GM03348 (cell line): ENCODE measurements at regions not wholly inside any gene's neighbourhood (a gene's known extent, or its start where the extent isn't known, plus 50 kb on each side); places are given as distances from the start of the nearest gene placed in this dataset.
A peak's percentile ranks its signal among the peaks of the same experiment; 100 is the strongest.
"Not testable (repeated sequence)": the region's sequence is repeated elsewhere in the genome, so short reads cannot be mapped to it uniquely, and the experiment has no call there.

Source experiments
- DNase-seq: peaks from one replicate; pipeline ENCODE4 v3.0.0; 2012; ENCODE audit warnings: low spot score

DNA sequence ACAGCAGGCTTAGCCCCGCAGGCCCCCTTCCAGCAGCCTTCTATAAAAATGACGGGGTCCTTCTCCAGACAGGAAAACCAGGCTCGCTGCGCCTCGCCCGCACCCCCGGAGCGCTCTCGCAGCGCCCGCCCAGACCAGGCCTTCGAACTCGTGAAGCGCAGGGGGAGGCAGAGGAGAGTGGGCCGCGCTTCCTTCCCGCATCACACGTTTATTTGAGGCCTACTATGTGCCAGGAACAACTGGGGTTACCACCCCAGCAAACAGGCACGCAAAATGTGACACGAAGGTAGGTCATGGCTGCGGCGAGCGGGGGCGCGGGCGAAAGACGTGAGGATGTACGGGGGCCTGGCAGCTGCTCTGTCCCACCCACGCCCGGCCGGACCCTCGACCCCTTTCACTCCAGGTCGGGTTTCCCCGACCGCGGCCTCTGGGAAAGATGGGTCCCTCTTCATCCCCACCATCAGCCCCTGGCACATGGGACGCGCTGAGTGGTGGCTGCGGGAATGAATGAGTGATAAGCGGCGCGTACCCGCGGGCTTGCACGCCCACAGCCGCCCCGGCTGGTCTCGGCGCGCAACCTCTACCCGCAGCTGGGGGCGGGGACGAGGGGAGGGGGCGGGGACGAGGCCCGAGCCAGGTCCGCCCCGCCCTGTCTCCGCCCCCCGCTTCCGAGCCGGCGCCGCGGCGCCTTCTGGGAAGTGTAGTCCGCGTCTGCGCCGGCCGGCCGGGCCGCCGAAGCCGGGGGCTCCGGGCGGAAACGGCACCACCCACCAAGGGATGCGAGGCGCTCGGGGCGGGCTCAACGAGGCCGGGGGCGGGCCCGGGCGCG lies 59.1 kb downstream of the ZNF467 start:
- peak; percentile 99 for DNase-seq

DNA sequence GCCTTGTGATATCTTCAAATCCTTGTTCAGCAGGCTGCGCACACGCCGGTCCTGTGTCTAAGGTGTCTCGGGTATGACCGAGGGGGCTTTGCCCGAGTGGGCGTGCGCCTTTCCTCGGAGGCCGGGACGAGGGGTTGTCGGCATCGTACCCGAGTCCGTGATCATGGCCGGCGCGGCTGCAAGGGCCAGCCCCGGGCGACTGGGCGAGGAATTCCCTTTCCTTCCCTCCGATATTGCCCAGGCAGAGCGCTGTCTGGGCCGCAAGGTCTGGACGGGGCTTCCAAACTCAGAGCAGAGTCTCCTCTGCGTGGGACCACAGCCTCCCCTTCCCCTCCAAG lies 59.7 kb downstream of the ZNF467 start:
- DNase-seq: no peak

DNA sequence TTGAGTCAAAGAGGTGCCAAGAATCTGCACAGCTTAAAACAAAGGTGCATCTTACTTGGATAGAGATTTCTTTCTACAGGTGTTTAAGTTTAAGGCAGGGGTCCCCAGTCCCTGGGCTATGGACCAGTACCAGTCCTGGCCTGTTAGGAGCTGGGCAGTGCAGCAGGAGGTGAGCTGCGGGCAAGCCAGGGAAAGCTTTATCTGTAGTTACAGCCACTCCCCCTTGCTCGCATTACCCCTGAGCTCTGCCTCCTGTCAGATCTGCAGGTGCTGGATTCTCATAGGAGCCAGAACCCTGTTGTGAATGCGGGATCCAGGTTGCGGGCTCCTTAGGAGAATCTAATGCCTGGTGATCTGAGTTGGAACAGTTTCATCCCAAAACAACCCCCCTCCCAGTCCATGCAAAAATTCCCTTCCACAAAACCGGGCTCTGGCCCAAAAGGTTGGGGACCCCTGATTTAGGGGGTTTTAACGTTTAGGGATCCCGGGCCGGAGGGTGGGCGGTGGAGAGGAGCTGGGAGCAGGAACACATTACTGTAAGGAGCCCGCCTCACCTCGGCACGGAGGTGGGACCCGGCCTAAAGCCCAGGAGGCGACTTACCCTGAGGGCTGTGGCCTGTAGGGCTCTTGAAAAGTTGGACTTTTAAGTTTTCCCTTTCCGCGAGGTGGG lies 60.2 kb downstream of the ZNF467 start:
- no peak for DNase-seq

DNA sequence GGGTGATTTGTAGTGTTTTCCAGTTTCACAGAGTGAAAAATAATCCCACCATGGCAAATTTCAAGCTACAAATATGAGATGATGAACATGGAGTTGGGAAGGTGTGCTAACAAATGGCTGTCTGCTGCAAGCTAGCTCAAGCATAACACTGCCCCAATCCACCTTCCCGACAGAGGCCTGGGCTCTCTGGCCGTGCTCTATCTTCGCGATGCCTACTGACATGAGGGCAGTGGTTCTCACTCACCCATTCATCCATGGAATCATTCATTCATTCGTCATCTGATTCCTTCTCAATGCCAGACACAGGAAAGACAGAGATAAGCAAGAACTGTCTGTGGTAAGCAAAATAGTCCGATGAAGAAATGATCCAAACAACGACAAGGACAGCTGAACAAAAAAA lies 65.4 kb downstream of the ZNF467 start:
- DNase-seq: no peak

DNA sequence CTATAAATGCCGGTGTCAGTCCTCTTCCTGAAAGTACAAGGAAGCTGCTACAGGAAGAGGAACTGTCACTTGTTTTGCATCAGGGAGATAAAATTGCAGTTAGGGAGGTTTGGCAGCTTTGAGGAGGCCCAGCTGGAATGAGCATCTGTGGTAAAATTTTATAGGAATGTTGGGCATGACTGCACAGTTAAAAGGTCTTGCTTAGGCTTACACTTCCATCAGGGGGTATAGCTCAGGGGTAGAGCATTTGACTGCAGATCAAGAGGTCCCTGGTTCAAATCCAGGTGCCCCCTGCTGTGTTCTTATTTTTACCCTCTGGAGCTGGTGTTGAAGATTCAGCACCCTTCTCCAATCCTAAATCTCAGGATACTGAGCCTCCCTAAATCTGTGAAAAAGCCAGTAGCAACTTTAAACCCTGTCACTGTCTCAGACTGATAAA lies 65.9 kb downstream of the ZNF467 start:
- no peak for DNase-seq

DNA sequence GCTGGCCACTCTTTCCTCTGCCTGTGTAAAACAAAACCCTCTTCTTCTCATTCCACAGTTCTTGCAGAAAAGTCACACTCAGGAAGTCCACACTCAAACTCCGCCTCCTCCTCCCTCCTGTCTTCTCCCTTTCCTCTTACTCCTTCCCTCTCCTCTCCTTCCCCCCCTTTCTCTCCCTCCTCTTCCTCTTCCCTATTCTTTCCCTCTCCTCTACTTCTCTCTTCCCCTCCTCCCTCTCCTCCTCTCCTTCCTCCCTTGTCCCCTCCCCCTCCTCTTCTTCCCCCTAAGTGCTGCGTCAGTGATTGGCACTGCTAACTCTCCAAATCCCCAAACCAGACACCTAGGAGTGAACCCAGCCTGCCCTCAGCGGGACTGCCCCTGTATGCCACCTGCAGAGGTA lies 67.0 kb downstream of the ZNF467 start:
- no peak for DNase-seq

DNA sequence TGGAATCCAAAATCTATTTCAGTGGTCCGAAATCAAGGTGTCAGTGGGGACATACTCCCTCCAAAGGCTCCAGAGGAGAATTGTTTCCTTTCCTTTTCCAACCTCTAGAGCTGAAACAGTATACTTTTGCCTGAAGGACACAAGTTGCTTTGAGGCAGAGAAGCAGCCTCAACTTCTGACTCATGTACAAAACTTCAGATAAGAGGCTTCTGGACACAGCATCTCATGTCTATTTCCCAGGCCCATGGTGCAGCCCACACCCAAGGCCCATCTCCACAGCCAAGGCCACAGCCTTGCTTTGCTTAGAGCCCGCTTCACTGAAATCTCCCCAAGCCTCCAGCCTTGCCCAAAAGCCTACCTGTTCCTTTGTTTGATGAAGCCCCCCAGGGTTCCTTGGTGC lies 68.9 kb downstream of the ZNF467 start:
- DNase-seq: no peak

DNA sequence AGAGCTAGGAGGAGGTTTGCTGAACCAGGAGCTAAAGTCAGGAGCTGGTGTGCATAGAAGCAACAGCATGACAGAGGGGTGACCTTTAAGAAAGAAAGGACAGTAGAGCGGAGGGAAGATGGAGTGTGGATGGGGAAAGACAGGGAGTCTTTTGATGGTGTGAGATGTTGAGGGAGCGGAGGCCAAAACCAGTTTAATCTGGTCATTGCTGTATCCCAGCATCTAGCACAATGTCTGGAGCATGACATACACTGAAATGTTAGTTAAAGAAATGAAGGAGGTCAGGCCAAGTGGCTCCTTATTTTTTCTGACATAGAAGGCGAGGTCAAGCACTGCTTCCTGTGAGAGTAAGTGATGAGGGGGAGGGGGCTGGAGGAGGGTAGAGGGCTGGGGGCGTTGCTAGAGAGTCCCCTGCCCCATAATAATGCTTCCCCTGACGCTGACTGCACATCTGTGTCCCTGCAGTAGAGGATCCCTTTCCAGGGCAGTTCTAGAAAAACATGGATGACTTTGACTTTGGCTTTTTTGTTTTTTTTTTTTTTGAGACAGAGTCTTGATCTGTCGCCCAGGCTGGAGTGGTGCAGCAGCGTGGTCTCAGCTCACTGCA lies 70.2 kb downstream of the ZNF467 start:
- DNase-seq: no peak

DNA sequence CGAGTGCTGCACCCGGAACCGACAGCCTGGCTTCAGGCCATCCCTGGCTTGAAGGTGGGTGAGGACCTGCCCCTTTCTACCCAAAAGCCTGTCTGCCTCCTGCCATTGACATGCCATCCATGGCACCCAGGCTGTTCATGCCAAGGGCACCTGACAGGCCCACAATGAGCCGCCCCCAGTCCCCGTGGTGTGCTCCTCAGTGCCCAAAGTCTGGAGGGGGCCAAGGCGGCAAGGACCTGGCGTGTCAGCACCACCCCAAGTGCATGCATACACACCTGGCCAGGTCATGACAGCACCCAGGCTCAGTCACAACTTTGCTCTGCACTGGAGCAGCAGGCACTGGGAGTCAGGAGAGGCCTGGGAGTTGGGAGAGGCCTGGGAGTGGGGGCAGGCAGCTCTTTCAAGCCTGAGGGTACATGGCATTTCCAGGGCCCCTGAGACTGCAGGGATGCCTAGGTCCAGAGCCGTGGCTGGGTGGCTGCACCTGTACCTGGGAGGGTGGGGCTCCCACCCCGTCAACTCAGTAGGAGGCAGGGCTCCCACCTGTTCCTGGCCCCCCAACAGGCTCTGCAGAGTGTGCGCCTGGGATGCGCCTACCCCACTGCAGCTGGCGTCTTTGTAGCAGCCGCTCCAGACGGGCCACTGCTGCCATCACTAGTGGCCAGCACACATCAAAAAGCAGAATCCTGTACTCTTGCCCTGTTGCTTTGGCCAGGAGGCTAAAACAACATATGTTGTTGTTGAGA lies 71.7 kb downstream of the ZNF467 start:
- DNase-seq: no peak

DNA sequence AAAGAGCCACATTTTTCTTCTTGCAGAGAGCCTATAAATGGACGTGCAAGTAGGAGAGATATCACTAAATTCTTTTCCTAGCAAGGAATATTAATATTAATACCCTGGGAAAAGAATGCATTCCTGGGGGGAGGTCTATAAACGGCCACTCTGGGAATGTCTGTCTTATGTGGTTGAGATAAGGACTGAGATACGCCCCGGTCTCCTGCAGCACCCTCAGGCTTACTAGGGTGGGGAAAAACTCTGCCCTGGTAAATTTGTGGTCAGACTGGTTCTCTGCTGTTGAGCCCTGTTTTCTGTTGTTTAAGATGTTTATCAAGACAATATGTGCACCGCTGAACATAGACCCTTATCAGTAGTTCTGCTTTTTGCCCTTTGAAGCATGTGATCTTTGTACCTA lies 75.6 kb downstream of the ZNF467 start:
- not testable (repeated sequence) for DNase-seq

DNA sequence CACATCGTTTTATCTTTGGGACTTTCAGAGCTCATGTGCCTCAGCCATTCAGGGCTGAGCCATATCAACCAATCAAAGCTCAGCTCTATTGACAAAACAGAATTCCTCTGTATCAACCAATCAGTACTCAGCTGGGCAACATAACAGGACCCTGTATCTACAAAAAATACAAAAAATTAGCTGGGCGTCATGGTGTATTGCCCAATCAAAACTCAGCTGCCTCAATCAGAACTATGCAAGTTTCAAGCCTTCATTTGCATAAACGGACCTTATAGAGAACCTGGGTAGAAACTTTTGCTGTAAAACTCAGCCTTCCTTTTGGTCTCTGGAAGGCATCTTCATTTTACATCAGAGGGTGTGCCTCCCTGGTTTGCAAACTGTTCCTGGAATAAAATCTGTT lies 77.1 kb downstream of the ZNF467 start:
- DNase-seq: no peak

DNA sequence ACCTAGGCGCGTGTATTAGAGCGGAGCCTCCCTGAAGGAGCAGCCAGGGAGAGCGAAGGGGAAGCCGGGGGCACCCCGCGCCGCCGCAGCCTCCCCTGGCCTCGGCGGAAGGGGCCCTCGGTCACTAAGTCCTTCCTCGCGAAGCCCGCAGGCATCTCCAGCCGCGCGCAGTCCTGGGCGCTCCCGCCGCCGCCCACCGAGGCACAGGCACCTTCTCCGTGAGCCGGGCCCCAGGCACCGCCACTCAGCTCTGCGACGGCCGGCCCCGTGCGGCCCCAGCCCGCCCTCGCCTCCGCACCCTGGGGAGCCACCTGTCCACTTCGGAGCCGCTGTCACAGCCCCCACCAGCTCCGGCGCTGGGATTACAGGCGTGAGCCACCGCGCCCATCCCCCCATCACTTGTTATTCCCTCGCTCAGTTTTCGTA lies 80.8 kb downstream of the ZNF467 start:
- no peak for DNase-seq

DNA sequence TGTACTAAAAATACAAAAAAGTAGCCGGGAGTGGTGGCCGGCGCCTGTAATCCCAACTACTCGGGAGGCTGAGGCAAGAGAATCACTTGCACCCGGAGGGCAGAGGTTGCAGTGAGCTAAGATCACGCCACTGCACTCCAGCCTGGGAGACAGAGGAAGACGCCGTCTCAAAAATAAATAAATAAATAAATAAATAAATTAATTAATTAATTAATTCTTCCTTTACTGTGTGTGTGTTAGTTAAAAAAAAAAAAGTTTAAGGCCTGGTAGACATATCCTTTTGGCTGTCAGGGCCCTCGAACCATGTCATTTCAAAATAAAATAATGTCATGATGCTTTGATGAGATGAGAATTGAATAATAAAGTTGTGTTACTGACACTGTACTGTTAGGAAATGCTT lies 81.3 kb downstream of the ZNF467 start:
- DNase-seq: no peak

DNA sequence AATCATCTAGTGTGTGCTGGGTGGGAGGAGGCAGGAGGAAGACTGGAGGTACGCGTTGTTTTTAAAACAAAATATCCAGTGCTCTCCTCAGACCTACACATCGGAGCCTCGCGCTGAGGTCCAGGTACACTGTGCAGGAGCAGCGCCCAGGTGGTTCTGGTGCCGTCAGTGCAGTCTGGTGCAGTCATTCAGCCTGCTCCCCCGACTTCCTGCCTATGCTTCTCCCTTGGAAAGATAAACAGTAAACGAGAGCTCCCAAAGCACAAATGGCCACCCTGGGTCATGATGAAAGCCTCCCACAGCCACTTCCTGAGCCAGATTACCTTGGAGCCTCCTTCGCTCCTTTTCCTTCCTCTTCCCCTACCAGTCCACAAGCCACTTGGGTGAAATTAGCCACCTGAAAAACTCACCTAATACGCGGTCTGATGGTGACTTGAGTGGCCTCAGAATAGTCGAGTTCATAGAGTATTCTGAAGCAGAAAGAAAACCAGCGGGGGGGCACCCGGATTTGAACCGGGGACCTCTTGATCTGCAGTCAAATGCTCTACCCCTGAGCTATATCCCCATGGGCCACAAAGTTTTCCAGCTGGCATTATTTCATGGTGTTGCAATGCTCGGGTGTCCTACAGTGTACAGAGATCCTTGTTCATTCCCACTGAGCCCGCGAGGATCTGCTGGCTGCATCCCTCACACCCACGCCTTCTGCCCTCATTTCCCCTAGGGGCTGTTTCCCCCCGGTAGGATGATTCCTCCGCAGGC lies 82.5 kb downstream of the ZNF467 start:
- DNase-seq: peak; percentile 70

DNA sequence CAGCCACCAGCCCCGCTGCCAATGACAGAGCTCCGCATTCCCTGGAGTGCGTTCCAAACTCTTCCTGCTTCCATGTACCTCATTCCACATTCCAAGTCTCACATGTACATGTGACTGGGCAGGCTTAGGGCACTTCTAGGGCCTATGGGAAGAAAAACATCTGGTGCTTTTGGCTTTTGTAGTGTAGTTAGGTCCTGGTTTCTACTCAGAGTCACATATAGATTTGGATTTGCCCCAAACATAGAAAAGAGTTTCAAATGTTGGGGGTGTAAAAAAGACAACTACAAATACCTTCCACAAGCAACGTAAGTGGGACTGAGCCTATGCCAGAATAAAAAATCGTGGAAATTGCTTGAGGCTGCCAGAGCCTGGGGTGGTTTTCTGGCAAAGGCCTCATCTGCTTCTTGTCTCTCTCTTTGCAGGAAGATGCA lies 84.1 kb downstream of the ZNF467 start:
- no peak for DNase-seq

DNA sequence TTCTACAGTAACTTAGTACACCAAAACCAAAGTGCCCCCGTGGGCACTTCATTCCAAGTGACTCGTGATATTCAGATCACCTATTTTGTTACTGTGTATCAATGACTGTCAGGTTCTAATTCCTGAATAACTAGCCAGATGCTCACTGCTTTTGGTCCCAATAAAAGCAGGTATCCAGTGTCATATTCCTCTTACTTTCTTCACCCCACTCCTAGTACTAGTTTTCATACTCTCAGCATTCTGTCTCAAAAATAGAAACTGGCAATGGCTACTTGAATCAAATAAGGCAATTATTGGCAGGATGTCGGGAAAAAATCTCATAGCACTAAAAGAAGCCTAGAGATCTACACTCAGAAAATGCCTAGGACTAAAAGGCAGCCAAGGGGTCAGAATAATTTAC lies 84.6 kb downstream of the ZNF467 start:
- DNase-seq: no peak

DNA sequence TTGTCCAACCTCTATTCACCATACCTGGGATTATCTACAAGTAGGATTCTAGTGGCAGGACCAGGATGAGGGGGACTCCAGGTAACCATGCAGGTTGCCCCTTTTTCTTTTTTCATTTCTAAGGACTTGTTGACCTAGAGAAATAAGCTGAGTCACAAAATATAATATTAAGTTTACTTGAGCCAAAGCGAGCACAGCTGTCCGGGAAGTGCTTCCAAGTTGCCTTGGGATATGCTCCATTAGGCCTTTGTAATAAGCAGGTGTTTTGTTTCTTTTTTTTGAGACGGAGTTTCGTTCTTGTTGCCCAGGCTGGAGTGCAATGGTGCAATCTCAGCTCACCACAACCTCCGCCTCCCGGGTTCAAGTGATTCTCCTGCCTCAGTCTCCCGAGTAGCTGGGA lies 85.6 kb downstream of the ZNF467 start:
- DNase-seq: not testable (repeated sequence)

DNA sequence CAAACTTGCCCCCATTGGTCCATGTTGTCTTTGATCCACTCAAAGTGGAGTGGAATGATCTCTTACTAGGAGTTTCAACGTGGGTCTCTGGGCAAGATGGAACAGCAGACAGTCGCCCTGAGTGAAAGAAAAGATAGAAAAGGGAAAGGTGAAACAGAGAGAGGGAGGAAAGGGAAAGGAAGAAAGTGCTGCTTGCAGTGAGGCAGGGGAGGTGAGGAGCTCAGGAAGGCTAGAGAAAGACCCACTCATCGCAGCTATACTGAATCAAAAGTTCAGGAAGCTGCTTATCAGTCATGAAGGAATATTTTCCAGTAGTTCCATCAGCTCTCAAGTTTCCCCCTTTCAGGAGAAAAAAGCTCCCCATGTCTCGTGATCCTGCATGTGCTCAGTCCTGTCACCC lies 86.9 kb downstream of the ZNF467 start:
- no peak for DNase-seq

DNA sequence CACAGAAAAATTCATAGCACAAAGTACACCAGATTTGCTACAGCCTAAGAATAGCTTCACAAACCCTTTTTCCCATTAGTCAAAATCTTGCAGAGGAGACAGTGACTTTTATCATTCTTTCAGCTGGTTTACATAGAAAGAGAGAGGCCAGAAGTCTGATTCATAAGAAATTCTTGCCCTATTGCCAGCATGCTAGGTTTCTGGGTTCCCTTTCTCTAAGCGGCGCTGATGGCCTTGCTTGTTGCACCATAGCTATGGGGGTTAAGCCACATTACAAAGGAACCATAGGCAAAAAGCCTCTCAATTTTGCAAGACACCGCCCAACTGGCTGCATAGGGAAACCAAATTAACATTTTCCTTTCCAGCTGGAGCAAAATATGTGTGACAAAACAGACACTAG lies 87.4 kb downstream of the ZNF467 start:
- peak; percentile 80 for DNase-seq

DNA sequence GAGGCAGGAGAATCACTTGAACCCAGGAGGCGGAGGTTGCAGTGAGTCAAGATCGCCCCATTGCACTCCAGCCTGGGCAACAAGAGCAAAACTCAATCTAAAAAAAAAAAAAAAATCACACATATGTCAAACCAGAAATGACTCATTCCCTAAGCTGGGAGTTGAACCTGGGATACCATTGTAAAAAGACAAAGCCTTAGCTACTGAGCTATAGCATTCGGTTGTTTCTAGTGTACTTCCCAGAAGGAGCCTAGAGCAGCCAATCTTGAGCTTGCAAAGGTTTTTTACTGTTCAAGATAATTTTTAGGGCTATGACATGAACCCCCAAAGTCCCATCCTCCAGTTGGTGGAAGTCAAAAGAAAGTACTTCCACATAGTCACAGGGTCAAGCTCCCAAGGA lies 87.9 kb downstream of the ZNF467 start:
- DNase-seq: no peak

DNA sequence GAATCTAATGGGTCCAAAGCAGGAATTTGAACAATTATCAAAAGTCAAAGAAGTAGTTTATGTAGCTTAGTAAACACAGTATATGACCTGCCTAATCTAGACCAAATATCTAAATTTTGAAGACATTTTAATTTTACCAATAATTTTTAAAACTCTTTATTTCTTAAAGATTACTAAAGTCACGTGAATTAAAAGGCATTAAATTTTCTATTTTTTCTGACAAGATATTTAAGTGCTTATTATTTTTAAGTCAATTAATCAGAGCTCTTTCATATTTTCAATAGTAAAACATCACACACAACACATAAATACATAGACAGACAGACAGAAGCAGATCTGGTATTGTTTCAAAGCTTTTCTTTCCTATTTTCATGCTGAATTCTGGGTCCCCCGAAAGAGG lies 89.5 kb downstream of the ZNF467 start:
- no peak for DNase-seq

DNA sequence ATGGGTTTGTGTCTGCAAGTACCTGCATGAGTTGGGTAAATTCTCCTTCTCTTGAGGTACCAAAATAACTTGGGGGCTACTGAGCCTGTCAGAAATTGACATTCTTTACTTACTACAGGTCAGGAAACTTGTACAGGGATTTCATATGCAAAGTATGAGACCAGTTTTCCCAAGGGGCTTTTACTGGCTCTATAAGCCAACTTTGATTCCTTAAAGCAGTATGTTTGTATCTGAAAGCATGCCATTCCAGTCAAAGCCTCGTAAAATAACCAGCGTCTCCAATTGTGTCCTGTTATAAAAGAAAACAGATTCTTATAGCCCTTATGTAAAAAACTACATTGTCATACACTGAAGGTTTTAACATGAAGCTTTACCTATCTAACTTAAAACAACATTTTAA lies 90.2 kb downstream of the ZNF467 start:
- no peak for DNase-seq
